ENCODE measurements at regions not wholly inside any gene's neighbourhood (a gene's known extent, or its start where the extent isn't known, plus 50 kb on each side); places are given as distances from the start of the nearest gene placed in this dataset.

- TF ChIP-seq CTCF (IDR thresholded peaks at IDR 0.05 in 8 of 11, conservative IDR thresholded peaks at IDR 0.05 in 3 of 11): peak in 9 of 11 experiments; percentile 12 to 58 (median 47)
- TF ChIP-seq POLR2A (IDR thresholded peaks at IDR 0.05): no peak
- Histone ChIP-seq H3K9me3 (no peaks in the 10 kb centered on the region), H3K4me1 (no peaks in the 10 kb centered on the region), H3K4me3 (no peak overlapping the region), H3K27ac (no peak overlapping the region), H3K36me3 (no peaks in the 10 kb centered on the region), H3K27me3 (replicated peaks in 1 of 7) (peaks cover 0 to 14% (median 0%) of the 10 kb centered on the region in 7 donors)
- intact Hi-C loops (cut with DNase I; ENCODE audit: low total_unique reads): no loop called here
- 12 to 39% (median 23%) methylated on average over 3 of the region's 3 CpGs for WGBS, 5 donors
- DNase-seq: no peak
Measured at GRCh38 chr2:18149660-18150246, 271.3 kb downstream of the KCNS3 start.

DNA sequence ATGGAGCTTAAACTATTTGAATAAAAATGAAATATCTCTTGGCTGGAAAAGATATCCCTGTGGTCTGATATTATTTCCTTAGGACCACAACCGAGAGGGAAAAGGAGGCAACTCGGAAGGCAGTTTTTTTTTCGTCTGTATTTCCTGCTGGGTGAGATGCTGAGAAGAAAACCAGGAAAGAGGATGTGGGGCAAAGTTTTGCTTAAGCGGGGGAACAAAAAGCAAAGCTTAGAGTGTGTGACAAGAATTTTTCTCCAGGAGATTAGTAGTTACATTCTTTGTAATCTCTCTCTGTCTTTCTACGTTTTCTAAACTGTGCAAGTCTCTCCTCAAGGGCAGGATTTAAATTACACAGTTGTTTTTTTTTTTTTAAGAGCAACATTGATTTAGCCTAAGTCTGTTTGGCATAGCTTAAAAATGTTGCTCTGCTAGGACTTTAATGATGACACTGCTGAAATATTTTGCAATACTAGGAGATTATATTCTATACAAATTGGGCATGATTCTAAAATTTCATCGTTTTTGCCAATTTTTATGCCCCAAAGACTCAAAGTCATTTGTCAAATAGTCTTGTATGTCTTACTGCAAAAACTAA is 258.5 kb downstream of the KCNS3 start:
- no peak for TF ChIP-seq POLR2A (IDR thresholded peaks at IDR 0.05)
- no peak for TF ChIP-seq POLR2AphosphoS5 (IDR thresholded peaks at IDR 0.05)
- no peak for TF ChIP-seq CTCF (IDR thresholded peaks at IDR 0.05 in 8 of 11, conservative IDR thresholded peaks at IDR 0.05 in 3 of 11)
- no peaks in the 10 kb centered on the region for H3K27me3 ChIP-seq (replicated peaks in 1 of 7)
- intact Hi-C loops (cut with DNase I; ENCODE audit: low total_unique reads): no loop called here
- DNase-seq: no peak
- H3K9me3 ChIP-seq: peaks cover 0 to 13% (median 6%) of the 10 kb centered on the region in 8 donors
- H3K27ac ChIP-seq: no peak overlapping the region
- WGBS, 5 donors: 21 to 27% (median 24%) methylated on average over 6 of the region's 6 CpGs
- H3K4me3 ChIP-seq: no peak overlapping the region
- no peaks in the 10 kb centered on the region for H3K36me3 ChIP-seq
- H3K4me1 ChIP-seq: no peaks in the 10 kb centered on the region

DNA sequence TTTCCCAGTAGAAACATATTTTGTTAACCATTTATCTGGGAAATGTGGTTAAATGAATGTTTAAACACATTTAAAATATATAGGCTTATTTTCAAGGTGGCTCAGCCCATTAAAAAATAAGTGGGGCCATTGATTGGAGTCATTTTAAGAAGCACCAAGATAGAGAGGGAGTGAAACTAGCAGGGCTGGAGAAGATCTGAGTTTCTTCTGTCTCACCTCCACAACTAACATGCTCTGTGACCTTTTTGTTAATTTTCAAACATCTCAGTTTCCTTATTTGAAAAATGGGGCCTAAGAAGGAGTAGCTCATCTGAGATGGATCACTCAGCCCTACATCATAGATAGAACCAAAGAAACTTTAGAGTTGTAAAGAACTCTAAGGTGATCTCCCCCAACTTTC is 254.8 kb downstream of the KCNS3 start:
- DNase-seq: no peak
- H3K36me3 ChIP-seq: no peaks in the 10 kb centered on the region
- intact Hi-C loops (cut with DNase I; ENCODE audit: low total_unique reads): no loop called here
- no peaks in the 10 kb centered on the region for H3K4me1 ChIP-seq
- TF ChIP-seq POLR2A (IDR thresholded peaks at IDR 0.05) (no peak), POLR2AphosphoS5 (IDR thresholded peaks at IDR 0.05) (no peak), CTCF (IDR thresholded peaks at IDR 0.05 in 8 of 11, conservative IDR thresholded peaks at IDR 0.05 in 3 of 11) (no peak)
- no peaks in the 10 kb centered on the region for H3K9me3 ChIP-seq
- H3K27me3 ChIP-seq (replicated peaks in 1 of 7): no peaks in the 10 kb centered on the region
- no peak overlapping the region for H3K27ac ChIP-seq
- no peak overlapping the region for H3K4me3 ChIP-seq

- H3K27ac ChIP-seq: no peak overlapping the region
- intact Hi-C loops (cut with DNase I; ENCODE audit: low total_unique reads): no loop called here
- H3K4me1 ChIP-seq: no peaks in the 10 kb centered on the region
- H3K27me3 ChIP-seq (replicated peaks in 1 of 7): no peaks in the 10 kb centered on the region
- no peak for TF ChIP-seq POLR2AphosphoS5 (IDR thresholded peaks at IDR 0.05)
- no peak for TF ChIP-seq CTCF (IDR thresholded peaks at IDR 0.05 in 8 of 11, conservative IDR thresholded peaks at IDR 0.05 in 3 of 11)
- TF ChIP-seq POLR2A (IDR thresholded peaks at IDR 0.05): no peak
- no peaks in the 10 kb centered on the region for H3K9me3 ChIP-seq
- no peaks in the 10 kb centered on the region for H3K36me3 ChIP-seq
- DNase-seq: no peak
- 26 to 34% (median 31%) methylated on average over 3 of the region's 3 CpGs for WGBS, 5 donors
- H3K4me3 ChIP-seq: no peak overlapping the region
Measured at GRCh38 chr2:18132697-18133096, 254.2 kb downstream of the KCNS3 start.

Measured in spleen (tissue), 11 donors.